OCI-LY7 (cell line): ENCODE measurements at regions not wholly inside any gene's neighbourhood (a gene's known extent, or its start where the extent isn't known, plus 50 kb on each side); places are given as distances from the start of the nearest gene placed in this dataset.
"Not testable (repeated sequence)": the region's sequence is repeated elsewhere in the genome, so short reads cannot be mapped to it uniquely, and the experiment has no call there.

ENCODE experiments used
- BruUV-seq: library from RNA; stranded (reverse); fragments of 400-500 nt; replicated peaks from 2 replicates; lab custom pipeline; 2021; lab: Mats Ljungman, UMichigan
- CTCF ChIA-PET: fragments of 300-600 bp; sonication (Branson Sonifier 250); formaldehyde crosslinking; loops from one replicate; lab custom pipeline; 2022; ENCODE audit warnings: antibody characterized with exemption; ENCODE audit not compliant: unreplicated experiment; lab: Charles Lee
- POLR2A ChIA-PET: fragments of 300-600 bp; sonication (Branson Sonifier 250); formaldehyde crosslinking; loops from one replicate; lab custom pipeline; 2022; ENCODE audit warnings: antibody characterized with exemption; lab: Charles Lee
- DNase-seq: peaks from one replicate; pipeline ENCODE4 v3.0.0-alpha.2; 2015; ENCODE audit warnings: low spot score
- H2AFZ ChIP-seq: fragments of 200-600 bp; sonication (generic), shearing (Covaris generic); 2 replicates; pipeline ENCODE4 v1.6.1; 2014; ENCODE audit warnings: mild to moderate bottlenecking, antibody characterized with exemption, low read length, moderate library complexity
- H3K27ac ChIP-seq: fragments of 200-600 bp; sonication (generic); 2 replicates; pipeline ENCODE4 v1.5.1; 2014; ENCODE audit warnings: mixed run types, low read depth, mild to moderate bottlenecking, moderate library complexity, low read length, inconsistent platforms; ENCODE audit not compliant: poor library complexity, severe bottlenecking
- H3K36me3 ChIP-seq: fragments of 200-600 bp; sonication (generic); 2 replicates; pipeline ENCODE4 v1.6.1; 2014; ENCODE audit warnings: mild to moderate bottlenecking, antibody characterized with exemption, low read length, moderate library complexity, mixed read lengths; ENCODE audit not compliant: insufficient read depth
- H3K4me1 ChIP-seq: fragments of 200-600 bp; sonication (generic); 2 replicates; pipeline ENCODE4 v1.5.1; 2014; ENCODE audit warnings: mild to moderate bottlenecking, low read length; ENCODE audit not compliant: insufficient read depth, poor library complexity, severe bottlenecking
- H3K4me2 ChIP-seq: fragments of 200-600 bp; sonication (generic); 2 replicates; pipeline ENCODE4 v1.6.1; 2014; ENCODE audit warnings: mild to moderate bottlenecking, low read length
- H3K4me3 ChIP-seq: fragments of 200-600 bp; sonication (generic); 2 replicates; pipeline ENCODE4 v1.5.1; 2014; ENCODE audit warnings: mild to moderate bottlenecking, low read depth, low read length; ENCODE audit not compliant: poor library complexity, severe bottlenecking
- H3K79me2 ChIP-seq: fragments of 200-600 bp; sonication (generic); 2 replicates; pipeline ENCODE4 v1.6.1; 2016; ENCODE audit warnings: low read depth, mild to moderate bottlenecking, low read length, moderate library complexity, mixed read lengths; ENCODE audit not compliant: insufficient read depth
- H3K9me2 ChIP-seq: fragments of 200-600 bp; sonication (generic); 2 replicates; pipeline ENCODE4 v1.6.1; 2016; ENCODE audit warnings: mild to moderate bottlenecking, low read length, mixed read lengths; ENCODE audit not compliant: insufficient read depth
- H3K9me3 ChIP-seq: fragments of 200-600 bp; sonication (generic); 2 replicates; pipeline ENCODE4 v1.6.1; 2014; ENCODE audit warnings: mild to moderate bottlenecking, mixed run types, low read length, mixed read lengths
- H4K20me1 ChIP-seq: fragments of 200-600 bp; sonication (generic); 2 replicates; pipeline ENCODE4 v1.6.1; 2014; ENCODE audit warnings: mild to moderate bottlenecking, antibody characterized with exemption, low read length, moderate library complexity, mixed read lengths; ENCODE audit not compliant: insufficient read depth
- EZH2phosphoT487 ChIP-seq: fragments of 200-600 bp; sonication (generic); IDR thresholded peaks from 2 replicates; pipeline ENCODE4 v1.6.1; 2018; ENCODE audit warnings: low read depth, borderline replicate concordance, mild to moderate bottlenecking, mixed run types, antibody characterized with exemption, low read length, moderate library complexity, mixed read lengths
- intact Hi-C: fragments of 100-400 bp; cut with micrococcal nuclease; formaldehyde crosslinking; loops from one replicate; pipeline ENCODE4 v1.10.0; 2022; ENCODE audit not compliant: unreplicated experiment
- TF ChIP-seq, protein P1 (sequence below): fragments of 200-600 bp; sonication (generic); conservative IDR thresholded peaks from 2 replicates; pipeline ENCODE4 v1.5.1; 2014; ENCODE audit warnings: mild to moderate bottlenecking, antibody characterized with exemption, low read length, moderate library complexity, mixed read lengths

DNA sequence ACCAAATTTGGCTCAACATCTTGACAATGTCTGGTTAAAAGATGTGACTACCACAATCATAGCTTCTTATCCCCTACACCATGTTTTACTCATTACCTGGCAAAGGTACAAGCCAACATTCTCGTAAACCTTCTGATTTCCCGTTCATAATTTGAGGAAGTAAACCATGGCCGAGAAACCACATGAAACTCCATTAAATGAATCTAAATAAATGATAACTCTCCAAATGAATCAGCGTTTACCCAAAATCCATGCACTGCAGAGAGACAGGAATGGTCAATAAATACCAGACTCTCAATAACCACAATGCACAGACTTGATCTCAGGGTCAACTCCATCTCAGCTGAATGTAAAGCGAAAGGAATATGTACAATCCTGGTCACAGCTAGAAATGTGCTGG lies 125.2 kb downstream of the TYW3 start:
- Histone ChIP-seq H3K4me3 (no peak overlapping the region), H3K4me2 (no peak overlapping the region), H4K20me1 (no peaks in the 10 kb centered on the region), H3K9me2 (no peaks in the 10 kb centered on the region), H3K9me3 (no peaks in the 10 kb centered on the region), H2AFZ (no peak overlapping the region), H3K4me1 (no peaks in the 10 kb centered on the region), H3K27ac (no peak overlapping the region), H3K79me2 (no peaks in the 10 kb centered on the region), H3K36me3 (no peaks in the 10 kb centered on the region)
- TF ChIP-seq, protein P1, sequence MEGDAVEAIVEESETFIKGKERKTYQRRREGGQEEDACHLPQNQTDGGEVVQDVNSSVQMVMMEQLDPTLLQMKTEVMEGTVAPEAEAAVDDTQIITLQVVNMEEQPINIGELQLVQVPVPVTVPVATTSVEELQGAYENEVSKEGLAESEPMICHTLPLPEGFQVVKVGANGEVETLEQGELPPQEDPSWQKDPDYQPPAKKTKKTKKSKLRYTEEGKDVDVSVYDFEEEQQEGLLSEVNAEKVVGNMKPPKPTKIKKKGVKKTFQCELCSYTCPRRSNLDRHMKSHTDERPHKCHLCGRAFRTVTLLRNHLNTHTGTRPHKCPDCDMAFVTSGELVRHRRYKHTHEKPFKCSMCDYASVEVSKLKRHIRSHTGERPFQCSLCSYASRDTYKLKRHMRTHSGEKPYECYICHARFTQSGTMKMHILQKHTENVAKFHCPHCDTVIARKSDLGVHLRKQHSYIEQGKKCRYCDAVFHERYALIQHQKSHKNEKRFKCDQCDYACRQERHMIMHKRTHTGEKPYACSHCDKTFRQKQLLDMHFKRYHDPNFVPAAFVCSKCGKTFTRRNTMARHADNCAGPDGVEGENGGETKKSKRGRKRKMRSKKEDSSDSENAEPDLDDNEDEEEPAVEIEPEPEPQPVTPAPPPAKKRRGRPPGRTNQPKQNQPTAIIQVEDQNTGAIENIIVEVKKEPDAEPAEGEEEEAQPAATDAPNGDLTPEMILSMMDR: no peak
- no peak for TF ChIP-seq EZH2phosphoT487
- intact Hi-C loops: no loop called here
- ChIA-PET POLR2A (interaction anchor here (1.6 kb wide), 1 partner anchor 37 kb away, joined by 3 read pairs; no protein-coding TSS in a partner anchor), CTCF (no interaction called here)
- DNase-seq: no peak
- BruUV-seq: no TSS peak

DNA sequence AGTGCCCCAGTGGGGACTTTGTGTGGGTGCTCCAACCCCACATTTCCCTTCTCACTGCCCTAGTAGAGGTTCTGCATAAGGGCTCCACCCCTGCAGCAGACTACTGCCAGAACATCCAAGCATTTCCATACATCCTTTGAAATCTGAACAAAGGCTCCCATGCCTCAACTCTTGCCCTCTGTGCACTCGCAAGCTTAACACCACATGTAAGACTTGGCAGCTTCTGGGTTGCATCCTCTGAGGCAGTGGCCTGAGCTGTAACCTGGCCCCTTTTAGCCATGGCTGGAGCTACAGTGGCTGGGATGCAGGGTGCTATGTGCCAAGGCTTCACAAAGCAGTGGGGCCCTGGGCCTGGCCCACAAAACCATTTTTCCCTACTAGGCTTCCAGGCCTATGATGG lies 128.9 kb downstream of the TYW3 start:
- Histone ChIP-seq H3K9me2 (no peaks in the 10 kb centered on the region), H3K4me1 (no peaks in the 10 kb centered on the region), H3K4me2 (no peak overlapping the region), H3K27ac (no peak overlapping the region), H3K79me2 (no peaks in the 10 kb centered on the region), H2AFZ (no peak overlapping the region), H3K36me3 (no peaks in the 10 kb centered on the region), H3K9me3 (no peaks in the 10 kb centered on the region), H3K4me3 (no peak overlapping the region), H4K20me1 (no peaks in the 10 kb centered on the region)
- no TSS peak for BruUV-seq
- intact Hi-C loops: no loop called here
- POLR2A ChIA-PET: no interaction called here
- CTCF ChIA-PET: no interaction called here
- no peak for DNase-seq
- TF ChIP-seq, protein P1: no peak
- no peak for TF ChIP-seq EZH2phosphoT487

DNA sequence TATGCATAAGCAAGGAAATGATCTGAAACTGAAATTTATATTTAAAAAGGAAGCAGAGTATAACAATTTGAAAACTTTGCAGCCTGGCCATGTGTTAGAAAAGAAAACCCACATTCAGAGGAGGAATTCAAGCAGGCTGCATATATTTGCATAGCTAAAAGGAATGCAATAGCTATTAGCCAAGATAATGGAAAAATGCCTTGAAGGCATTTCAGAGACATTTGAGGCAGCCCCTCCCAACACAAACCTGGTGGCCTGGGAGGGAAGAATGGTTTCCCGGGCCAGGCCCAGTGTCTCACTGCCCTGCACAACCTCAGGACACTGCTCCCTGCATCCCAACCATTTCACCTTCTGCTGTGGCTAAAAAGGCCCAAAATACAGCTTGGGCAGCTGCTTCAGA lies 136.8 kb downstream of the TYW3 start:
- Histone ChIP-seq H3K4me1 (no peaks in the 10 kb centered on the region), H3K4me2 (no peak overlapping the region), H3K4me3 (no peak overlapping the region), H3K27ac (no peak overlapping the region), H3K36me3 (no peaks in the 10 kb centered on the region), H2AFZ (no peak overlapping the region), H4K20me1 (no peaks in the 10 kb centered on the region), H3K9me3 (no peaks in the 10 kb centered on the region), H3K9me2 (no peaks in the 10 kb centered on the region), H3K79me2 (no peaks in the 10 kb centered on the region)
- TF ChIP-seq, protein P1: no peak
- no peak for TF ChIP-seq EZH2phosphoT487
- BruUV-seq: no TSS peak
- no peak for DNase-seq
- POLR2A ChIA-PET: no interaction called here
- CTCF ChIA-PET: no interaction called here
- intact Hi-C loops: no loop called here

DNA sequence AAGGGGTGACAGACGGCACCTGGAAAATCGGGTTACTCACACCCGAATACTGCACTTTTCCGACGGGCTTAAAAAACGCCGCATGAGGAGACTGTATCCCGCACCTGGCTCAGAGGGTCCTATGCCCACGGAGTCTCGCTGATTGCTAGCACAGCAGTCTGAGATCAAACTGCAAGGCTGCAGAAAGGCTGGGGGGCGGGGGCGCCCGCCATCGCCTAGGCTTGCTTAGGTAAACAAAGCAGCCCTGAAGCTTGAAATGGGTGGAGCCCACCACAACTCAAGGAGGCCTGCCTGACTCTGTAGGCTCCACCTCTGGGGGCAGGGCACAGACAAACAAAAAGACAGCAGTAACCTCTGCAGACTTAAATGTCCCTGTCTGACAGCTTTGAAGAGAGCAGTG lies 144.4 kb downstream of the TYW3 start:
- POLR2A ChIA-PET, H3K9me2 ChIP-seq, H3K27ac ChIP-seq, CTCF ChIA-PET, H3K9me3 ChIP-seq, H2AFZ ChIP-seq, H3K36me3 ChIP-seq, H4K20me1 ChIP-seq, H3K4me1 ChIP-seq, BruUV-seq, H3K4me3 ChIP-seq, H3K79me2 ChIP-seq, H3K4me2 ChIP-seq, intact Hi-C loops, DNase-seq: not testable (repeated sequence)
